H1 (cell line): ENCODE measurements at regions not wholly inside any gene's neighbourhood (a gene's known extent, or its start where the extent isn't known, plus 50 kb on each side); places are given as distances from the start of the nearest gene placed in this dataset.

ENCODE experiments used
- FOSL1 ChIP-seq: IDR thresholded peaks from 2 replicates; pipeline ENCODE4 v1.6.1; 2011; ENCODE audit warnings: mild to moderate bottlenecking, low read depth, low read length, moderate library complexity; ENCODE audit not compliant: insufficient read depth
- HDAC6 ChIP-seq: IDR thresholded peaks from one replicate; pipeline ENCODE4 v1.7.1; 2012; ENCODE audit warnings: low read depth, mild to moderate bottlenecking, inconsistent platforms, low read length, moderate library complexity
- JUN ChIP-seq: IDR thresholded peaks from 2 replicates; pipeline ENCODE4 v1.6.1; 2011; ENCODE audit warnings: low read depth, mild to moderate bottlenecking, improper control_type of control experiment, low read length
- KDM4A ChIP-seq: IDR thresholded peaks from one replicate; pipeline ENCODE4 v1.7.1; 2012; ENCODE audit warnings: low read depth, mild to moderate bottlenecking, moderate library complexity, low read length, inconsistent platforms; ENCODE audit not compliant: severe bottlenecking
- KDM5A ChIP-seq: fragments of 200-600 bp; IDR thresholded peaks from 2 replicates; pipeline ENCODE4 v1.7.1; 2012; ENCODE audit warnings: mild to moderate bottlenecking, low read length, inconsistent platforms, mixed read lengths
- RNF2 ChIP-seq: fragments of 200-900, 300-1000 bp; sonication (generic); IDR thresholded peaks from 2 replicates; pipeline ENCODE4 v1.7.1; 2016; ENCODE audit warnings: borderline replicate concordance, low read depth, mild to moderate bottlenecking, antibody characterized with exemption, low read length; ENCODE audit not compliant: poor library complexity, severe bottlenecking; ENCODE audit errors: missing control alignments
- TAF1 ChIP-seq: IDR thresholded peaks from 2 replicates; pipeline ENCODE4 v1.6.1; 2011; ENCODE audit warnings: mild to moderate bottlenecking, low read depth, low read length
- TCF12 ChIP-seq: IDR thresholded peaks from 2 replicates; pipeline ENCODE4 v1.6.1; 2011; ENCODE audit warnings: low read depth, mild to moderate bottlenecking, low read length
- USF2 ChIP-seq: IDR thresholded peaks from 2 replicates; pipeline ENCODE4 v1.6.1; 2011; ENCODE audit warnings: low read length, improper control_type of control experiment

GRCh38 chr17:12463102-12463501 is 202.6 kb upstream of the MYOCD start (continued):
- TF ChIP-seq USF2 (no peak), RNF2 (no peak), HDAC6 (no peak), TCF12 (no peak), TAF1 (no peak), JUN (no peak), KDM4A (no peak), FOSL1 (no peak), KDM5A (no peak)
